Upper lobe of right lung (tissue), 1 donor: ENCODE measurements at regions not wholly inside any gene's neighbourhood (a gene's known extent, or its start where the extent isn't known, plus 50 kb on each side); places are given as distances from the start of the nearest gene placed in this dataset.

Source experiments
- ATAC-seq: fragments of 200-7000 bp; cut with Tn5 transposase; one replicate; pipeline ENCODE4 v1.9.1; 2020; ENCODE audit warnings: mild to moderate bottlenecking, moderate library complexity
- DNase-seq: peaks from one replicate; pipeline ENCODE4 v3.0.0-alpha.2; 2020
- H3K27ac ChIP-seq: fragments of 200-600 bp; one replicate; pipeline ENCODE4 v1.8.0; 2022
- H3K27me3 ChIP-seq: fragments of 200-600 bp; one replicate; pipeline ENCODE4 v1.8.0; 2022; ENCODE audit warnings: mild to moderate bottlenecking
- H3K36me3 ChIP-seq: fragments of 200-600 bp; one replicate; pipeline ENCODE4 v1.8.0; 2022
- H3K4me1 ChIP-seq: fragments of 200-600 bp; one replicate; pipeline ENCODE4 v1.8.0; 2022
- H3K4me3 ChIP-seq: fragments of 200-600 bp; one replicate; pipeline ENCODE4 v1.8.0; 2022; ENCODE audit warnings: mild to moderate bottlenecking
- H3K9me3 ChIP-seq: fragments of 200-600 bp; one replicate; pipeline ENCODE4 v1.8.0; 2022
- CTCF ChIP-seq: fragments of 200-600 bp; IDR thresholded peaks from one replicate; pipeline ENCODE4 v1.8.0; 2022; ENCODE audit warnings: antibody characterized with exemption
- intact Hi-C: fragments of 100-400 bp; cut with DNase I; formaldehyde crosslinking; loops from one replicate; pipeline ENCODE4 v1.11.0; 2022
- donor health status: DM: no; HTN: yes; CAD: no; lungs with severe emphysema.

GRCh38 chr4:166600264-166600663 lies 634.0 kb downstream of the SPOCK3 start:
- TF ChIP-seq CTCF: no peak
- H3K27ac ChIP-seq: no peak overlapping the region
- intact Hi-C loops: no loop called here
- H3K4me3 ChIP-seq: no peak overlapping the region
- no peaks in the 10 kb centered on the region for H3K27me3 ChIP-seq
- H3K36me3 ChIP-seq: no peaks in the 10 kb centered on the region
- no peaks in the 10 kb centered on the region for H3K4me1 ChIP-seq
- DNase-seq (no peak), ATAC-seq (no peak)
- H3K9me3 ChIP-seq: no peaks in the 10 kb centered on the region

- DNase-seq: no peak
- intact Hi-C loops: no loop called here
- ATAC-seq: no peak
- TF ChIP-seq CTCF: no peak
- Histone ChIP-seq H3K27me3 (no peaks in the 10 kb centered on the region), H3K4me3 (no peak overlapping the region), H3K27ac (no peak overlapping the region), H3K9me3 (no peaks in the 10 kb centered on the region), H3K4me1 (no peaks in the 10 kb centered on the region), H3K36me3 (no peaks in the 10 kb centered on the region)
Observed at GRCh38 chr4:166602068-166602467, 632.2 kb downstream of the SPOCK3 start.

- TF ChIP-seq CTCF: no peak
- Histone ChIP-seq H3K4me1 (no peaks in the 10 kb centered on the region), H3K4me3 (no peak overlapping the region), H3K9me3 (no peaks in the 10 kb centered on the region), H3K27ac (no peak overlapping the region), H3K27me3 (no peaks in the 10 kb centered on the region), H3K36me3 (no peaks in the 10 kb centered on the region)
- DNase-seq: no peak
- no peak for ATAC-seq
- intact Hi-C loops: no loop called here
Observed at GRCh38 chr4:166622425-166622977, 611.8 kb downstream of the SPOCK3 start.

GRCh38 chr4:166625018-166625637 lies 609.2 kb downstream of the SPOCK3 start:
- no peaks in the 10 kb centered on the region for H3K36me3 ChIP-seq
- H3K9me3 ChIP-seq: no peaks in the 10 kb centered on the region
- no peak for ATAC-seq
- no peak for TF ChIP-seq CTCF
- no peak for DNase-seq
- H3K4me1 ChIP-seq: no peaks in the 10 kb centered on the region
- H3K4me3 ChIP-seq: no peak overlapping the region
- no peaks in the 10 kb centered on the region for H3K27me3 ChIP-seq
- H3K27ac ChIP-seq: no peak overlapping the region
- intact Hi-C loops: no loop called here

GRCh38 chr4:166628454-166628853 lies 605.8 kb downstream of the SPOCK3 start:
- Histone ChIP-seq H3K36me3 (no peaks in the 10 kb centered on the region), H3K27ac (no peak overlapping the region), H3K9me3 (no peaks in the 10 kb centered on the region), H3K4me1 (no peaks in the 10 kb centered on the region), H3K4me3 (no peak overlapping the region), H3K27me3 (no peaks in the 10 kb centered on the region)
- ATAC-seq (no peak), DNase-seq (no peak)
- no peak for TF ChIP-seq CTCF
- intact Hi-C loops: no loop called here

GRCh38 chr4:166635367-166635766 lies 598.9 kb downstream of the SPOCK3 start:
- H3K9me3 ChIP-seq: no peaks in the 10 kb centered on the region
- no peaks in the 10 kb centered on the region for H3K4me1 ChIP-seq
- intact Hi-C loops: no loop called here
- H3K36me3 ChIP-seq: no peaks in the 10 kb centered on the region
- no peaks in the 10 kb centered on the region for H3K27me3 ChIP-seq
- DNase-seq (no peak), ATAC-seq (no peak)
- no peak overlapping the region for H3K27ac ChIP-seq
- no peak for TF ChIP-seq CTCF
- H3K4me3 ChIP-seq: no peak overlapping the region
